NOMO-1 (cell line): ENCODE measurements at regions not wholly inside any gene's neighbourhood (a gene's known extent, or its start where the extent isn't known, plus 50 kb on each side); places are given as distances from the start of the nearest gene placed in this dataset.
A peak's percentile ranks its signal among the peaks of the same experiment; 100 is the strongest.

ENCODE experiments used
- DNase-seq, 2 experiments: peaks; one replicate each; lab custom pipeline; 2025; ENCODE audit not compliant: unreplicated experiment in 2 of 2; lab: John Stamatoyannopoulos, UW

GRCh38 chr13:31923134-31923763 is 108.3 kb upstream of the FRY start:
- peak; percentile 52 to 65 for DNase-seq

GRCh38 chr13:31925079-31925478 is 106.5 kb upstream of the FRY start:
- DNase-seq = peak in 1 of 2 experiments; percentile 17

- no peak for DNase-seq
These were observed 104.3 kb upstream of the FRY start for GRCh38 chr13:31927219-31927653.

- peak in 1 of 2 experiments; percentile 14 for DNase-seq
These were observed 102.4 kb upstream of the FRY start for GRCh38 chr13:31929031-31929770.

- DNase-seq = peak in 1 of 2 experiments; percentile 36
These were observed 101.1 kb upstream of the FRY start for GRCh38 chr13:31930490-31930889.

GRCh38 chr13:31930901-31931522 is 100.6 kb upstream of the FRY start:
- DNase-seq = peak in 1 of 2 experiments; percentile 43

GRCh38 chr13:31937436-31937835 is 94.1 kb upstream of the FRY start:
- no peak for DNase-seq

- DNase-seq = no peak
These were observed 91.5 kb upstream of the FRY start for GRCh38 chr13:31940076-31940475.

GRCh38 chr13:31943591-31943990 is 88.0 kb upstream of the FRY start:
- no peak for DNase-seq

- no peak for DNase-seq
These were observed 87.1 kb upstream of the FRY start for GRCh38 chr13:31944262-31945160.

GRCh38 chr13:31945202-31945961 is 86.2 kb upstream of the FRY start:
- DNase-seq = no peak

GRCh38 chr13:31946091-31946770 is 85.3 kb upstream of the FRY start:
- peak in 1 of 2 experiments; percentile 29 for DNase-seq

- peak; percentile 13 to 29 for DNase-seq
These were observed 84.5 kb upstream of the FRY start for GRCh38 chr13:31947105-31947504.

- DNase-seq = no peak
These were observed 84.1 kb upstream of the FRY start for GRCh38 chr13:31947506-31947905.

- peak in 1 of 2 experiments; percentile 56 for DNase-seq
These were observed 82.1 kb upstream of the FRY start for GRCh38 chr13:31949486-31949885.

- peak; percentile 59 to 72 for DNase-seq
These were observed 81.3 kb upstream of the FRY start for GRCh38 chr13:31950111-31950815.

GRCh38 chr13:31951215-31951678 is 80.3 kb upstream of the FRY start:
- peak; percentile 99 to 100 for DNase-seq

GRCh38 chr13:31952641-31953380 is 78.8 kb upstream of the FRY start:
- no peak for DNase-seq
